HCT116 (cell line): ENCODE measurements at regions not wholly inside any gene's neighbourhood (a gene's known extent, or its start where the extent isn't known, plus 50 kb on each side); places are given as distances from the start of the nearest gene placed in this dataset.

Experiments
- EZH2 ChIP-seq: fragments of 200-600 bp; sonication (generic); IDR thresholded peaks from 2 replicates; pipeline ENCODE4 v1.6.1; 2017; ENCODE audit warnings: antibody characterized with exemption, mixed run types
- POLR2A ChIP-seq: IDR thresholded peaks from 2 replicates; pipeline ENCODE4 v1.7.0; 2011; ENCODE audit warnings: borderline replicate concordance; ENCODE audit not compliant: insufficient read depth, insufficient read length; ENCODE audit errors: extremely low read depth
- RAD21 ChIP-seq: IDR thresholded peaks from 2 replicates; pipeline ENCODE4 v1.6.1; 2012; ENCODE audit warnings: low read depth, mild to moderate bottlenecking

GRCh38 chr14:57089901-57090300 is 178.8 kb downstream of the EXOC5 start:
- TF ChIP-seq POLR2A (no peak), EZH2 (no peak), RAD21 (no peak)
